H9 (cell line): ENCODE measurements at regions not wholly inside any gene's neighbourhood (a gene's known extent, or its start where the extent isn't known, plus 50 kb on each side); places are given as distances from the start of the nearest gene placed in this dataset.
A peak's percentile ranks its signal among the peaks of the same experiment; 100 is the strongest.

ENCODE experiments used
- DNase-seq: peaks from one replicate; pipeline ENCODE4 v3.0.0-alpha.2; 2017
- H2AFZ ChIP-seq: one replicate; pipeline ENCODE4 v1.6.1; 2013; ENCODE audit warnings: mild to moderate bottlenecking, low read length, control low read depth, moderate library complexity
- H2AK5ac ChIP-seq: 2 replicates; pipeline ENCODE4 v1.6.1; 2013; ENCODE audit warnings: low read length, control low read depth, mixed read lengths; ENCODE audit not compliant: insufficient read length
- H2BK120ac ChIP-seq: one replicate; pipeline ENCODE4 v1.6.1; 2013; ENCODE audit warnings: low read depth, mild to moderate bottlenecking, low read length, control low read depth, inconsistent platforms; ENCODE audit not compliant: poor library complexity, severe bottlenecking
- H2BK12ac ChIP-seq: 2 replicates; pipeline ENCODE4 v1.6.1; 2013; ENCODE audit warnings: low read length, control low read depth, mixed read lengths, low read depth; ENCODE audit not compliant: insufficient read length
- H2BK15ac ChIP-seq: 2 replicates; pipeline ENCODE4 v1.6.1; 2013; ENCODE audit warnings: low read depth, low read length, control low read depth
- H2BK20ac ChIP-seq: one replicate; pipeline ENCODE4 v1.6.1; 2013; ENCODE audit warnings: low read depth, mild to moderate bottlenecking, low read length, control low read depth, inconsistent platforms; ENCODE audit not compliant: poor library complexity, severe bottlenecking
- H2BK5ac ChIP-seq: 2 replicates; pipeline ENCODE4 v1.6.1; 2013; ENCODE audit warnings: low read length, control low read depth, mixed read lengths; ENCODE audit not compliant: insufficient read length
- H3K14ac ChIP-seq: 2 replicates; pipeline ENCODE4 v1.6.1; 2013; ENCODE audit warnings: low read length, control low read depth; ENCODE audit not compliant: insufficient read depth
- H3K18ac ChIP-seq: 2 replicates; pipeline ENCODE4 v1.6.1; 2013; ENCODE audit warnings: low read depth, mild to moderate bottlenecking, mixed read lengths, low read length, control low read depth; ENCODE audit not compliant: insufficient read length
- H3K23ac ChIP-seq: 2 replicates; pipeline ENCODE4 v1.6.1; 2013; ENCODE audit warnings: low read length, control low read depth, mixed read lengths, low read depth; ENCODE audit not compliant: insufficient read length
- H3K23me2 ChIP-seq: 2 replicates; pipeline ENCODE4 v1.6.1; 2013; ENCODE audit warnings: low read depth, mild to moderate bottlenecking, mixed read lengths, low read length, control low read depth; ENCODE audit not compliant: insufficient read length, poor library complexity, severe bottlenecking
- H3K27ac ChIP-seq: 2 replicates; pipeline ENCODE4 v1.5.1; 2013; ENCODE audit warnings: low read length, control low read depth, mixed read lengths, low read depth; ENCODE audit not compliant: insufficient read length
- H3K27me3 ChIP-seq: 2 replicates; pipeline ENCODE4 v1.6.1; 2013; ENCODE audit warnings: low read length, control low read depth, inconsistent platforms; ENCODE audit not compliant: insufficient read depth
- H3K4ac ChIP-seq: 2 replicates; pipeline ENCODE4 v1.6.1; 2013; ENCODE audit warnings: low read depth, mild to moderate bottlenecking, control low read depth, inconsistent platforms, low read length, moderate library complexity
- H3K4me1 ChIP-seq: 2 replicates; pipeline ENCODE4 v1.6.1; 2013; ENCODE audit warnings: low read length, control low read depth, inconsistent platforms; ENCODE audit not compliant: insufficient read depth
- H3K4me2 ChIP-seq: 2 replicates; pipeline ENCODE4 v1.6.1; 2013; ENCODE audit warnings: low read length, control low read depth, mixed read lengths; ENCODE audit not compliant: insufficient read length, insufficient read depth
- H3K56ac ChIP-seq: 2 replicates; pipeline ENCODE4 v1.6.1; 2013; ENCODE audit warnings: low read depth, mild to moderate bottlenecking, mixed read lengths, low read length, control low read depth; ENCODE audit not compliant: insufficient read length
- H3K79me1 ChIP-seq: 2 replicates; pipeline ENCODE4 v1.6.1; 2013; ENCODE audit warnings: low read depth, mild to moderate bottlenecking, moderate library complexity, low read length, control low read depth, inconsistent platforms; ENCODE audit not compliant: insufficient read depth, poor library complexity, severe bottlenecking
- H3K79me2 ChIP-seq: 2 replicates; pipeline ENCODE4 v1.6.1; 2013; ENCODE audit warnings: low read length, control low read depth, inconsistent platforms; ENCODE audit not compliant: insufficient read depth
- H3K9ac ChIP-seq: 2 replicates; pipeline ENCODE4 v1.6.1; 2013; ENCODE audit warnings: low read length, control low read depth, mixed read lengths; ENCODE audit not compliant: insufficient read length; ENCODE audit errors: extremely low read depth
- H3K9me3 ChIP-seq: one replicate; pipeline ENCODE4 v1.6.1; 2013; ENCODE audit warnings: low read depth, low read length, inconsistent platforms; ENCODE audit not compliant: control insufficient read depth
- H3T11ph ChIP-seq: one replicate; pipeline ENCODE4 v1.6.1; 2013; ENCODE audit warnings: mild to moderate bottlenecking, low read length, control low read depth, inconsistent platforms
- H4K20me1 ChIP-seq: one replicate; pipeline ENCODE4 v1.6.1; 2013; ENCODE audit not compliant: control insufficient read depth, insufficient read length, insufficient read depth
- H4K5ac ChIP-seq: 2 replicates; pipeline ENCODE4 v1.6.1; 2013; ENCODE audit warnings: low read depth, mild to moderate bottlenecking, mixed read lengths, low read length, control low read depth; ENCODE audit not compliant: insufficient read length
- H4K8ac ChIP-seq: replicated peaks from 2 replicates; pipeline ENCODE4 v1.6.1; 2013; ENCODE audit warnings: low read length, control low read depth, mixed read lengths, low read depth; ENCODE audit not compliant: insufficient read length
- H4K91ac ChIP-seq: 2 replicates; pipeline ENCODE4 v1.6.1; 2013; ENCODE audit warnings: low read depth, mild to moderate bottlenecking, moderate library complexity, mixed read lengths, low read length, control low read depth; ENCODE audit not compliant: insufficient read length
- H3K27ac Mint-ChIP-seq, 3 experiments: 2 replicates in 2 of 3; 3 replicates in 1 of 3; pipeline ENCODE4 v1.8.0; 2020 to 2021; ENCODE audit warnings: mixed read lengths in 3 of 3, mild to moderate bottlenecking in 1 of 3, moderate library complexity in 1 of 3
- H3K27me3 Mint-ChIP-seq: 2 replicates; pipeline ENCODE4 v1.8.0; 2021; ENCODE audit warnings: low read depth, mild to moderate bottlenecking, moderate library complexity, mixed read lengths
- H3K36me3 Mint-ChIP-seq, 3 experiments: 2 replicates in 2 of 3; 3 replicates in 1 of 3; pipeline ENCODE4 v1.8.0; 2020 to 2021; ENCODE audit warnings: low read depth in 3 of 3, mixed read lengths in 3 of 3; ENCODE audit not compliant: insufficient read depth in 1 of 3
- H3K4me1 Mint-ChIP-seq, 2 experiments: 2 replicates each; pipeline ENCODE4 v1.8.0; 2020; ENCODE audit warnings: mixed read lengths in 2 of 2
- H3K4me3 Mint-ChIP-seq, 2 experiments: 2 replicates in 1 of 2; 3 replicates in 1 of 2; pipeline ENCODE4 v1.8.0; 2020 to 2021; ENCODE audit warnings: mild to moderate bottlenecking in 2 of 2, mixed read lengths in 2 of 2, moderate library complexity in 1 of 2
- H3K9me3 Mint-ChIP-seq, 2 experiments: 2 replicates in 1 of 2; 3 replicates in 1 of 2; pipeline ENCODE4 v1.8.0; 2020; ENCODE audit warnings: mild to moderate bottlenecking in 2 of 2, mixed read lengths in 2 of 2, moderate library complexity in 1 of 2
- CTCF ChIP-seq: fragments of 200-600 bp; sonication (generic); conservative IDR thresholded peaks from 3 replicates; pipeline ENCODE4 v1.8.0; 2021; ENCODE audit warnings: antibody characterized with exemption, mild to moderate bottlenecking
- WGBS: extraction: QIAGEN DNeasy Blood & Tissue Kit; methylation state at CpG from one replicate; pipeline ENCODE4 v1.1.7; 2013; ENCODE audit warnings: missing lambda C conversion rate, low lambda C conversion rate, mixed read lengths; ENCODE audit not compliant: insufficient read length; ENCODE audit errors: extremely low coverage; 5-methylcytosine and 5-hydroxymethylcytosine counted together

GRCh38 chr2:128444816-128445522 lies 126.3 kb upstream of the HS6ST1 start:
- no peak overlapping the region for H4K8ac ChIP-seq
- no peak overlapping the region for H4K91ac ChIP-seq
- Mint-ChIP-seq H3K27ac (no peak overlapping the region), H3K4me1 (peaks cover 21 to 23% of the 10 kb centered on the region in 2 experiments), H3K27me3 (0 out of 2 replicates have a peak, but pooled peaks cover 1% of the 10 kb centered on the region), H3K36me3 (no peaks in the 10 kb centered on the region), H3K4me3 (no peak overlapping the region), H3K9me3 (no peaks in the 10 kb centered on the region)
- H4K5ac ChIP-seq, result no peak overlapping the region
- DNase-seq, result peak; percentile 10
- no peaks in the 10 kb centered on the region for H3K79me2 ChIP-seq
- no peak overlapping the region for H3K4me2 ChIP-seq
- no peak overlapping the region for H3K14ac ChIP-seq
- no CpG with 5 or more reads among the region's 10 CpGs for WGBS
- no peak overlapping the region for H3K18ac ChIP-seq
- H3K9ac ChIP-seq, result no peak overlapping the region
- no peak overlapping the region for H3K23ac ChIP-seq
- H2BK5ac ChIP-seq, result no peak overlapping the region
- no peak overlapping the region for H3K56ac ChIP-seq
- no peak overlapping the region for H3K27ac ChIP-seq
- no peak overlapping the region for H2BK120ac ChIP-seq
- no peaks in the 10 kb centered on the region for H3K9me3 ChIP-seq
- no peaks in the 10 kb centered on the region for H4K20me1 ChIP-seq
- no peaks in the 10 kb centered on the region for H3K79me1 ChIP-seq
- H2AK5ac ChIP-seq, result no peak overlapping the region
- no peaks in the 10 kb centered on the region for H3K23me2 ChIP-seq
- no peak overlapping the region for H2BK12ac ChIP-seq
- no peak overlapping the region for H2BK20ac ChIP-seq
- no peak overlapping the region for H2AFZ ChIP-seq
- H3K4me1 ChIP-seq, result peaks cover 3% of the 10 kb centered on the region; the same call in 1 of the 2 replicates
- H2BK15ac ChIP-seq, result no peak overlapping the region
- TF ChIP-seq CTCF, result no peak
- H3T11ph ChIP-seq, result no peak overlapping the region
- H3K27me3 ChIP-seq, result no peaks in the 10 kb centered on the region
- H3K4ac ChIP-seq, result no peak overlapping the region
